Suppressor macrophage treated with lipopolysaccharide for 1 hour (primary cell): ENCODE measurements at regions not wholly inside any gene's neighbourhood (a gene's known extent, or its start where the extent isn't known, plus 50 kb on each side); places are given as distances from the start of the nearest gene placed in this dataset.
"Not testable (repeated sequence)": the region's sequence is repeated elsewhere in the genome, so short reads cannot be mapped to it uniquely, and the experiment has no call there.

Source experiments
- DNase-seq, 3 donors: peaks; one replicate each; pipeline ENCODE4 v3.0.0-alpha.2; 2020 to 2022

DNA sequence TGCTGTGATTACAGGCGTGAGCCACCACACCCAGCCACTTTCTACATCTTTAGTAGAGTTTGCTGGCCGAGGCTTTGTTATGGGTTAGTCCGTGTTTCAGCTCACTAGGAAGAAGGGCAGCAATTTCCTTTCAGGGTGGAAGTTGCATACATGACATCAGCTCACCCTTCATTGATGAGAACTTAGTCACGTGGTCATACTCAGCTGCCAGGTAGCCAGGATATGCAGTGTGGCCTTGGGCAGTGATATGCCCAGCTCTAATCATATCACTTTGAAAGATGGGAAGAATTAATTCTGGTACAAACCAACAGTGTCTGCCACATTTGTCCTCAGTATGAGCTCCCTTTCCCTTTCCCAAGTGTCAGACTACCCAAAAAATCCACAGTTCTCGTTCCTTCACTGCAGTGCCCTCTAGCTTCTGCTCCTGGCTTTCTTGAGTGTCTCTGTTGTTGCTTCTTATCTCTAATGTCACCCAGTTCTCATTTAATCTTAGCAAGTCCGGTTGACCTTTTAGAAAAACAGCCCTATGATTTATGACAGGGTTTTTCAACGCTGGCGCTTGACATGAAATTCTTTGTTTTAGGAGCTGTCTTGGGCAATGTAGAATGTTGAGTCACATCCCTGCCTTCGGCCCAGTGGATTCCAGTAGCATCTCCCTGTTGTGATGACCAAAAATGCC lies 108.7 kb upstream of the ITGB1 start:
- DNase-seq: no peak

DNA sequence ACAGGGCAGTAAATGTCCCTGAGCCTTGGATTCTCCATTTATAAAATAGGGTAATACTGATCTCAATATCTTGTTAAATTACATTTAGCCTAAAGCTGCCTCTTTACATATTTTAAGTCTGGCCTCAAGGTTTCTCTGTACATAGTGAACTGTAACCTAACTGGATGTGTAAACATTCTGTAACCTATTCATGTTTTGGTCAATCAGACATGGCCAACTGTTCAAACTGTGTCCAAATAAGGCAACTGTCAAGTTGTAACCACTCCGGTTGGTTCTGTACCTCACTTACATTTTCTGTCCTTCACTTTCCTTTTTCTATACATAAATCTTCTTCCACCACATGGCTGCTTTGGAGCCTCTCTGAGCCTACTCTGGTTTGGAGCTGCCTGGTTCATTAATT lies 107.1 kb upstream of the ITGB1 start:
- no peak for DNase-seq

DNA sequence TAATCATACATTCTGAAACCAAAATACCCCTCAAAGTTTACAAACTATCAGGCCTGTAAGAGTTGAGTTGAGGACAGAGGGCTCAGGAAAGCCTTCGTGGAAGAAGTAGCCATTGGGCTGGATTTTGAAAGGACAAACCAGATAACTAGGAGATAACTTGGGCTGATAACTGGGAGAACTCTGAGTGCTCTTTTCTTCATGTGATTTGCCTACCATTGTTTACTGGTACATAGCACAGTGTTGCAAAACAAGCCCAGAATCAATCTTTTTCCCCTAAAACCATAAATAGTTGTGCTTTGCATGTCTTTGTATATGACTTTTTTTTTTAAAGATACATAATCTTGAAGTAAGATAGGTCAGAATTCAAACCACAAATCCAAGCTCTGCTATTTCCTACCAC lies 106.7 kb upstream of the ITGB1 start:
- no peak for DNase-seq

DNA sequence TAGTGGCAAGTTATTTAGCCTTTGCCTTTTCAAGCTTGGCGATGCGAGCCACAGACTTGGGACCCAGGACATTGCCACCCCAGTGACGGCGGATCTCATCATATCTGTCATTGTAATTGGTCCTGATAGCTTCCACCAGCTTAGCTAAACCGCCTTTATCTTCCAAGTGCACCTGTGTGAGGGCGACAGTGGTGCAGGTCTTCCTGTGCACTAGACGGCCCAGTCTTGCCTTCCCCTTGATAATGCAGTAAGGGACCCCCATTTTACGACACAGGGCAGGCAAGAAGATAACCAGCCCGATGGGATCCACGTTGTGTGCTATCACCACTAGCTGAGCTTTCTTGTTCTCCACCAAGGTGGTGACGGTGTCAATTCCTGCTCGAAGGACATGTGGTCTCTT lies 99.6 kb upstream of the ITGB1 start:
- DNase-seq: no peak

DNA sequence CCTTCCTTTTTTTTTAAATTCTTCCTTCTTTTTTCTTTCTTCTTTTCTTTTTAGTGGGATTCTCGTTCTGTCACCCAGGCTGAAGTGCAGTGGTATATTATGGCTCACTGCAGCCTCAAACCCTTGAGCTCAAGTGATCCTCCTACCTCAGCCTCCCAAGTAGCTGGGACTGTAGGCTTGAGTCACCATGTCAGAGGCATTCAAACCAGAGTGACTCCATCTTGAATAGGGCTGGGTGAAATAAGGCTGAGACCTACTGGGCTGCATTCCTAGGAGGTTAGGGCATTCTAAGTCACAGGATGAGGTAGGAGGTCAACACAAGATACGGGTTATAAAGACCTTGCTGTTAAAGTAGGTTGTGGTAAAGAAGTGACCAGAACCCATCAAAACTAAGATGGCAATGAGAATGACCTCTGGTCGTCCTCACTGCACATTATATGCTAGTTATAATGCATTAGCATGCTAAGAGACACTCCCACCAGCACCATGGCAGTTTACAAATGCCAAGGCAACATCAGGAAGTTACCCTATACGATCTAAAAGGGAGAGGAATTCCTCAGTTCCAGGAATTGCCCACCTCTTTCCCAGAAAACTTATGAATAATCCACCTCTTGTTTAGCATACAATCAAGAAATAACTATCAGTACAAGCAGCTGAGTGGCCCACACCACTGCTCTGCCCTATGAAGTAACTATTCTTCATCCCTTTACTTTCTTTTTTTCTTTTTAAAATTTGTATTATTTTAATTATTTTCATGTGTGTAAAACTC lies 99.0 kb upstream of the ITGB1 start:
- no peak for DNase-seq

DNA sequence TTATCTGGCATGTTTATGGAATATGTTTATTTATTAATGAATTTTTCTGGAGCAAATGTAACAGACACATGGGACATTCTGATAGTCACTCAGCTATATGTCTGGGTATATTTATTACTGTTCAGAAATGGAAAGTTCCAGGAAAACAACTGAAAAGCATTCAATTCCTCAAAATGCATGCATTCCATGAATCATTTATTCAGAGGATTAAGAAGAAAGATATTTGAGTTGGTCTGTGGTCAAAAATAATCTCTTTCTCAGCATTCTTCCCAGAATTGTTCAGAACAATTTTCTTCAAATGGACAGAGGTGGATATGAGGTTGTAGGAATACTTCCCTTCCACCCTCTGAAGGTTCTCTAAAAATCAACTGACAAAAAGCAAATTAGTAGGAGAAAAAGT lies 97.6 kb upstream of the ITGB1 start:
- no peak for DNase-seq

DNA sequence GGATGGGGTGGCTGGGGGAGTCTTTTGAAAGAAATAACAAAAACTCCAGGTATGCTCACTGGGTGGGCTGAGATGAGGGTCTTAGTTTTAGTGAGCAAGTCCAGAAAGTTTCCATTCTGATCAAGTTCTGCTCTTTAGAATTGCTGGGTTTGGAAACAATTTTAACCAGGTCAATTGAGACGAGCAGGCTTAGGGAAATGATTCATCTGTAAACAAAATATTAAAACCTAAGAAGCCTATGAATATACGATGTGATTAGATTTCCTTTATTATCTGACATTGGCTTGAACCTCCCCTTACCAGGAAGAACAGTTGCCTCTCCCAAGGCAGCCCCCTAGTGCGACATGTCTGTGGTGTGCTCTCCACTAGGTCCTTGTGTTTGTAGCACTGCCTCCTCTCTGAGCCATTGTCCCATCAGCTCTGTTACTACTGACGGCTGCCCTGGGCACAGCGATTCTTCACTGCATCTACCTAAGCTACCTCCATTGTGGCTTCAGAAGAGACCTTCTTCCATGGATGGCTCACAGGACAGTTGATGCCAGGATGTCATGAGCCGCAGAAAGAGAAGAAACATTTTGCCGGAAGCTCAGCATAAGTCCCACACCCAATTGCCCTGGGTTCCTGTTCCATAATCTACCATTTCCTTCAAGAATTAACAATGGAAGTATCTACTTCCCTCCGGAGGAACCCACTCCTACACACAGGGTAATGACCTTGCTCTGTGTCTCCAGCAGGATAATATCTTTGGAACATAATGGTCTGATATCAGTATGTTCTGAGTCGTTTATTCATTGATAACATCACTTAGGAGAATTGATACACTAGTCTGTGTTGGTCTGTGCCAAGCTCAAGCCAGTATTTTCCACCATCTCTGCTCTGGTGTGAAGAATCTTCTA lies 95.1 kb upstream of the ITGB1 start:
- no peak for DNase-seq

DNA sequence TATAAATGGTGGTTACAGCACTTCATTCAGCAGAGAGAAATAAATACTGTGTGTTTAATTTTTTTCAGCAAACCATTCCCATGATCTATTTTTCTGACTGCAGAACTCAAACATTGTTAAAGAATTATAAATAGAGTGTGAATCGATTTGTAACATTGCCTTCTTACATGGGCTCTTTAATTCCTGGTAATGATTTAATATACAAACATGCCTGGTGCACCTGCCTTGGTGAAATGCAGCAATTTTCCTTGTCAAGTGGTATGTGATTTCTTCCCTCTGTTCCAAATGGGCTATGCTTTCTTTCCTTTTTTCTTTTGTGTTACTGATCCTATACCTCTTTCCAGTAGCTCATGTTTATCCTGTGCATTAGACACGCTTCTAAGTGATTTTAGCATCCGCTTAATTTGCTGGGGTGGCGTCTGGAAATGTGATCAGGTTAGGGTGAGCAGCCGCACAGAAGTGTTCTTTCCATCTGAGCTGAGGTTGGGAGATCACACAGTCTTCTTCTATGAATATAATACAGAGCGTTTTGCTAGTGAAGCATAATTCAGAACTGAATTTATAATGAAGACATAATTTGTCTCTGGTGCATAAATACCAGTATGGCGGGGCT lies 94.3 kb upstream of the ITGB1 start:
- DNase-seq: no peak

DNA sequence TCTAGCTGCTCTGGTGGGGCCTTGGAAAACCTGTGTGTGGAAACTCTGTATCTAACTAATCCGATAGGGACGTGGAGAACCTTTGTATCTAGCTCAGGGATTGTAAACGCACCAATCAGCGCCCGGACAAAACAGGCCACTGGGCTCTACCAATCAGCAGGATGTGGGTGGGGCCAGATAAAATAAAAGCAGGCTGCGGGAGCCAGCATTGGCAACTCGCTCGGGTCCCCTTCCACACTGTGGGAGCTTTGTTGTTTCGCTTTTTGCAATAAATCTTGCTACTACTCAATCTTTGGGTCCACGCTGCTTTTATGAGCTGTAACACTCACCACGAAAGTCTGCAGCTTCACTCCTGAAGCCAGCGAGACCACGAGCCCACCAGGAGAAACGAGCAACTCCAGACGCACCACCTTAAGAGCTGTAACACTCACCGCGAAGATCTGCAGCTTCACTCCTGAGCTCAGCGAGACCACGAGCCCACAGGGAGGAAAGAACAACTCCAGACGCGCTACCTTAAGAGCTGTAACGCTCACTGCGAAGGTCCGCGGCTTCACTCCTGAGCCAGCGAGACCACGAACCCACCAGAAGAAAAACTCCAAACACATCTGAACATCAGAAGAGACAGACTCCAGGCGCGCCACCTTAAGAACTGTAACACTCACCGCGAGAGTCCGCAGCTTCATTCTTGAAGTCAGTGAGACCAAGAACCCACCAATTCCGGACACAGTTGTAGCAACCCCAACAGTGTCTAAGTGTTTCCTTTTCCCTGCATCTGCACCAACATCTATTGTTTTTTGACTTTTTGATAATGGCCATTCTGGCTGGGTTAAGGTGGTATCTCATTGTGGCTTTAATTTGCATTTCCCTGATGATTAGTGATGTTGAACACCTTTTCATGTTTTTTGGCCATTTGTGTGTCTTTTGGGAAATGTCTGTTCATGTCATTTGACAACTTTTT lies 92.2 kb upstream of the ITGB1 start:
- DNase-seq: not testable (repeated sequence)

DNA sequence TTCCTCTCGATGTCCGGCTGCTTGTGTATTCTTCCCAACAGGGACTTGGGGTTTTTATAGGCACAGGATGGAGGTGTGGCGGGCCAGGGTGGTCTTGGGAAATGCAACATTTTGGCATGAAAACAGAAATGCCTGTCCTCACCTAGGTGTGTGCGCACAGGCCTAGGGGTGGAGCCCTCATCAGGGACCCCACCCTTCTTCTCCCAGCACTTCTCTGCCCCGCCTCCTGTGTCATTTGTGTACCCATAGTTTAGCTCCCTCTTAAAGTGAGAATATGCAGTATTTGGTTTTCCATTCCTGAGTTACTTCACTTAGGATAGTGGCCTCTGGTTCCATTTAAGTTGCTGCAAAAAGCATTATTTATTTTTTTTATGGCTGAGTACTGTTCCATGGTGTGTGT lies 90.2 kb upstream of the ITGB1 start:
- no peak for DNase-seq

DNA sequence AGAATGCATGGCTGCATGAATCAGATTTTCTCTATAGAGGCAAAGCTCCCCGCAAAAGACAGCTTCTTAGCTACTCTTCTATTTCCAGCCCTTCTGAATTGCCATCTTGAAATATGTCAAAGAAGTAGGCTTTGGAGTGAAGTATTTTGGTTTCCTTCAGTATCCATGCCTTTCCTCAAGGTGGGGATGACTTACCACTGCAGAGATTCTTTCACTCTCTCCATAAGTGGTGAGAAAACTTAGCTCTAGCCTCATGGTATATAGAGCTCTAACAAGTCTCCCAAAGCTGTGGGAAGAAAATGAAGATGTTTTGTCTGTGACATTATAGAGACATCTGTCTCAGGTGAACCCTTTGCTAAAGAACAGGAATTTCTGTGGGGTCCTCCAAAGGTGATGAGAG lies 89.6 kb upstream of the ITGB1 start:
- no peak for DNase-seq

DNA sequence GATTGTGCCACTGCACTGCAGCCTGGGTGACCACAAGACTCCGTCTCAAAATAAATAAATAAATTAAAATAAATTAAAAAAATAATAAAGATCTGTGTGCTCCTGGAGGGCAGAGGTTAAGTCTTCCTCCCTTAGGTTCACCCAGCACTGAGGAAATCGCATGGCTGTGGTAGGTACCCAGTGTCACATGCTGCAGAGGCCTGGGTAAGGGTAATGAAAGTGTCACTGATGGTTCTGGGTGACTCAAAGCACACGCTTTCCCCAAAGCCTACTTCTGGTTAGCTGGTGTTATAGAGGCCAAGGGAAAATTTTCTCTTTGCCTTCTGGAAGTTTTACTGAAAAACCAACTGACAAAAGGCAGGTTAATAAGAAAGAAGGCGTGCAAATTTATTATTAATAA lies 88.8 kb upstream of the ITGB1 start:
- DNase-seq: no peak

DNA sequence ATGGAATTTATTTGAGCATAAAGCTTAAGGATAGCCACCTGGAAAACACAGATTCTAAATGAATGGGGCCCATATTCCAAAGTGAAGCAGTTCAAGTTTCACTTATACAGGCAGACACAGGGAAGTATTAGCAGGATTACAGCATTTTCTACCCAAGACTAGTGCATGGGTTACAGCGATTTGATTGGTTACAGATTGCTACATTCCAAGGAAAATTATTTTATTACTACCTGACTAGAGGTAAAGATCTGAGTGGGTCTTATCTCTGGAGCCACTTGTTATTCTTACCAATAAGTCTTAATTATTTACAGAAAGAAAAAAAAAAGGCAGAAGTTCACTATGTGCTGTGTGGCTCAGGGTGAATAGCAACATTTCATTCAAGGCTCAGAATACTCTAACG lies 87.4 kb upstream of the ITGB1 start:
- DNase-seq: no peak

DNA sequence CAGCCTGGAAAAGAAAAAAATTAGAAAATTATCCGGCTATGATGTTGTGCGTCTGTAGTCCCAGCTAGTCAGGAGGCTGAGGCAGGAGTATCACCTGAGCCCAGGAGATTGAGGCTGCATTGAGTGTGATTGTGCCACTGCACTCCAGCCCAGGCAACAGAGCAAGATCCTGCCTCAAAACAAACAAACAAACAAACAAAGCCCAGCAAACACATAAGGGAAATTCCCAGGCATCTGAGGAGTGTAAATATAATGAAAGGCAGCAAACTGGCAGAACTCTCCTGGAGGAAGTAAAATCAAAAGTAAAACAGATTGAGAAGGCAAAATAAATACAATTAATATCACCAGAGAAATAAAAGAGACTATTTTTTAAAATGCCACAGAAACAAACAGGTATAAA lies 84.5 kb upstream of the ITGB1 start:
- no peak for DNase-seq

DNA sequence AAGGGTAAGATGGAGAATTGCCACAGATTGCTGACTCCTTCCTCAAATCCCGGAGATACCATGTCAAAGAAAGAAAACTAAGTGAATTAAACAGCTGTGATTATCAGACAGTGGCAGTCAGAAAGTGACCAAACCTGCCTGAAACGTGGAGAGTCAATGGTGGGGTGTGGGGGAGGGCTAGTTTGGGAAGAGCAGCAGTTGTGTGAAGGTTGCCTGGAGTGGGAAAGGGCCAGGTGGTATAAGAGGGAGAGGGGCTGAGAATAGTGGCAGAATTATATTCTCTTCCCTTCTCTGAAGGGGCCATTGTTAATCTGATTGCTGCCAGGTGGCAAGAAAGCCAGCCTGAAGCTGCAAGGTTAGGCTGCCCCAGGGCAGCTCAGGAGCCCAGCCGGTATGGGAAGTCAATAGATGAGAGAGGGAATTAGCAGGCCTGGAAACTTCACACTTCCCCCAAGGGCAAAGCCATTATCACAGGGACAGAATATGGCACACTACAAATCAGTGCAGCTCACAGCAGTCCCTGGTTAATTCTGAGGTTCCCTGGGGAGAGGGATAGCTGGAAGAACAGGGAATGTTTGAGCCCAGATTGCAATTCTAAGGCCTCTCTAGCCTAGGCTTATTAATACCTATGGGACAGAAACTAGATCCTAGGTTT lies 83.9 kb upstream of the ITGB1 start:
- DNase-seq: no peak

DNA sequence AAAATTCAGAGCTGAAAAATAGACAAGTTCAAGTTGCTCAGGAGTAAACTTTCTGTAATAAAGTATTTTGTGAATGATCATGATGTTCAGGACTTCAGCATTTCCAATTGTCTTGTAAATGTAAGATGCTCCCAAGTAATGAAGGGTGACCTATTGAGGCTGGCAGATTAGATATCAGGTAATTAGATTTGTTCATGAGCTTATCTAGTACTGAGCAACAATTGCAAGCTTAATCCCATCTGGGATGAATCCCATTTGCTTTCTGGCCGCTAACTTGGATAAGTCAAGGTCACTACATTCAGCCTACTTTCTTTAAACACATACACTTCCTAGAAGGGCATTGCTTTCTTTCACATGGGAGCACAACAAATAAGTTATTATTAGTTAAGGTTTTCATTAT lies 82.4 kb upstream of the ITGB1 start:
- DNase-seq: no peak

DNA sequence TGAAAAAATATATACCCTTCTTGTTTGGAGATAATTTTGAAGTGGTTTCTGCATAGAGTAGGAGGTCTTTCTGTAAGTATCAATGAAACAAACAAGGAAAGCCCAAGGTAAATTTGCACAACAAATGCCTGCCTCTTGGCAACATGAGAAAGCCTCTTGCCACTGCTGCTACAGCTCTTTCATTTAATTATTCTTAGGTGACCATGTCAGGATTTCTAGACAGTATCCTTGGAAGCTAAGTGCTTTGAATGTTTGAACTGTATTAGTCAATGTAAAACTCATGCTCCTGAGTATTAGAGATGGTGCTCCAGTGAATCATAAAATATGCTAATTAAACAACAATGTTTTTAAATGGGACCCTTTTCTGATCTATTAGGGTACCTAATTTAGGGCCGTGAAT lies 81.2 kb upstream of the ITGB1 start:
- no peak for DNase-seq

DNA sequence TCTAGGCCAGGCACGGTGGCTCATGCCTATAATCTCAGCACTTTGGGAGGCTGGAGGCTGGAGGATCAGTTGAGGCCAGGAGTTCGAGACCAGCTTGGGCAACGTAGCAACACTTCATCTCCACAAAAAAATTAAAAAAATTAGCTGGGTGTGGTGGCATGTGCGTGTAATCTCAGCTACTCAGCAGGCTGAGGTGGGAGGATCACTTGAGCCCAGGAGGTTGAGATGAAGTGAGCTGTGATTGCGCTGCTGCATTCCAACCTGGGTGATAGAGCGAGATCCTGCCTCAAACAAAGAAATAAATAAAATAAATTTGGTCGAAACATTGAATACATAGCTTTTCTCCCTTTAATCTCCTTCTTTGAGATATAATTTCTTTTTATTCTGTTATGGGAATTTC lies 80.6 kb upstream of the ITGB1 start:
- DNase-seq: no peak

DNA sequence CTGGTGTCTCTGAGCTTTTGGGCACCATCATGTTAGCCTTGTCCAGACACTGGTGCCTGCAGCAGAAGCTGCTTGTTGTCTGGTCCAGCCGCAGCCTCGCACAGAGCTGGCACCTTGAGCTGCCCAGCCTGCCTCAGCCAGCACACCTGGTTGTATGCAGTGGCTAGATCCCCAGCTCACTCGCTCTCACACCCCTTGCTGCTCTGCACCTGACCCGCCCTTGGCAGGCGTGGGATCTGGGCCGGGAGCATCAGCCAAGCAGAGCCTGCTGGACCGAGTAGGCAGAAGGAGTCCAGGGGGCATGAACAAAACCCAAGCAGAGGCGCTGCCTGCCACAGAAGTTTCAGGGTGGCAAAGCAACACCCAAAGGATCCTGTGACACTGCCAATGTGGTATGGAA lies 79.7 kb upstream of the ITGB1 start:
- DNase-seq: no peak

DNA sequence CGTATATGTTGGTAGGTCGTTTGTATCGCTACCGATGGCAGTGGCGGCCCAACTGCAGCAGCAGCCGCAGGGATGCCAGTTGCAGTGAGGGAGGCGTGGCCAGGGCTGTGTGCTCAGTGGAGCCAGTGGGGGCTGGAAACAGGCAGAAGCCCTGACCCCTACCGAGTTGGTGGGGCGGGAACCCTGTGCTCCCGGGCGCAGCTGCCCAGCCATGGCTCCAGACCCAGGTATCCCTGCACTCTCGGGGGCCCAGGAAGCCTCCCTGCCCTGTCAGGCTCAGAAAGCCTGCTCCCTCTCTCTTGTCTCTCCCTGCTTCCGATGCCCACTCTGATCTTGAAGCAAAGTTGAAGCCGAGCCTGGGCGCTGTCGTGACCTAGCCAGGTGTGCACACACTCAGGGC lies 78.6 kb upstream of the ITGB1 start:
- no peak for DNase-seq

DNA sequence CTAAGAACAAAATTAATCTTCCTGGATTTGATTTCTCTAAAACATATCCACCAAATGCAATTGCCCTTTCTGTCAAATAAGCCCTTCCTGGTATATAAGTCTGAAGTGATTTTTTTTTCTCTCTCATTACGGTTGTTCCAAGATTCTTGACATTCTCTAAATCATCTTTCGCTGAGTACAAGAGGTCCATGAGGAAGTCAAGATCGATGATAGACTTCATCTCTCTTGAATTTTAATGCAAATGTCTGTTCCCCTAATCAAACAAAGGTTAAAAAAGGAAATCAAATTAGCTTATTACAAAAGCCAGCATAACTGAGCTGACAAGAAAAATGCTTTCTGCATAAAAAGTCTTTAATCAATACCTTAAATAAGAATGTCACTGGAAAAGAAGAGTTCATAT lies 77.4 kb upstream of the ITGB1 start:
- no peak for DNase-seq

DNA sequence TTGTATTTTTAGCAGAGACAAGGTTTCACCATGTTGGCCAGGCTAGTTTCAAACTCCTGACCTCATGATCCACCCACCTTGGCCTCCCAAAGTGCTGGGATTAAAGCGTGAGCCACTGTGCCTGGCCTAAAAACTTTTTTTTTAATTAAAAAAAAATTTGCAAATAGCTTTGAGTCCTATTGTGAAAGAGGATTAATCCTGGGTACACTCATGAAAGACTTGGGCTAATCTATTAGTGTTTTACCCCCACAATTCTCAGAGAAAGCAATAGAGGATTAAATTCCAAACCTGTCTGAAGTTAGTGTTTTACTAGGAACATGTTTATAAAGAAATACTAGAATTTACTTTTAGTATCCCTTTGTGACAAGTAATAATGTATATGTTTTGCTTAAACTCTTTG lies 76.9 kb upstream of the ITGB1 start:
- no peak for DNase-seq
